Esophagus mucosa (tissue), 1 donor: ENCODE measurements at regions not wholly inside any gene's neighbourhood (a gene's known extent, or its start where the extent isn't known, plus 50 kb on each side); places are given as distances from the start of the nearest gene placed in this dataset.

Source experiments
- ATAC-seq: fragments of 200-7000 bp; cut with Tn5 transposase; one replicate; pipeline ENCODE4 v1.9.1; 2020
- donor health status: DM: yes; HTN: yes; CAD: no.

DNA sequence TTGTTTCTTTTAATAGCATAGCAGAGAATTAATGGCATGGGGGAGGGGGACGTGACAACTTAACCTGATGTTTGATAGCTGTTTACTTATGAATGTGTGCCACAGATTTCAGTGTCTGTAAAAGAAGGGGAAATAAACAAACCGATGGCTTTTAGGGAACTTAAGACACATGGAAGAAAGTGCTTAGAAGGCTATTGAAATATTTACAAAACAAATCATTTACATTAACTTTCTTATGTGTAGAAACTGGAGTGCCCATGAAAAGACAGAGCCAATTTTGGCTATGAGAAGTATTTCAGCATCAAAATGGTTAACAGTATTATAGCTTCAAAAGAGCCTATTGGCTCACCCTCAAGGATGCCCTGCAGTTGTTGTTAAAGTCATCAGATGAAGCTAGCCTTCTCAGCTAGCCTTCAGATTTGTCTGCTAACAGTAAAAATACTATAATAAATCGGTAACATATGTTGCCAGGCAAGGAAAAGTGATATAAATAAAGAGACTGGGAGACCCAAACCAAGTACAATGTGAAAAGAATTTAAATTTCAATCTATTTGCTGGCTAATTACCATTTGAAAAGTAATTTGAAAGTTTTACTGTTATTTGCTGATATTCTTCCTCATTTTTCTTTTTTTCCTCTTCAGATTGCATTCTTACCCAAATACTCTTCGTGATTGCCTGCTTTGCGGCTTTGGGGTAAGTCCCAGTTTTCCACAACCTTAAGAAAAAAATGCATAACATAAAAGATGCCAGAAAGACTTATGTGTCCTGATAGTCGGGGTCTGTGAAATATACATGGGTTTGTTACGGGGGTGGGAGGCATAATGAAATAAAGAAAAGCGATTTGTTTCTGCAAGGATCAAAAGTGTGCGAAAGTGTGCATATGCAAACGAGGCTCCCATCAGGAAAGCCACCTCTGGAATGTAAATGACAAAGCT is 256.4 kb downstream of the MEIS1 start:
- ATAC-seq: no peak

DNA sequence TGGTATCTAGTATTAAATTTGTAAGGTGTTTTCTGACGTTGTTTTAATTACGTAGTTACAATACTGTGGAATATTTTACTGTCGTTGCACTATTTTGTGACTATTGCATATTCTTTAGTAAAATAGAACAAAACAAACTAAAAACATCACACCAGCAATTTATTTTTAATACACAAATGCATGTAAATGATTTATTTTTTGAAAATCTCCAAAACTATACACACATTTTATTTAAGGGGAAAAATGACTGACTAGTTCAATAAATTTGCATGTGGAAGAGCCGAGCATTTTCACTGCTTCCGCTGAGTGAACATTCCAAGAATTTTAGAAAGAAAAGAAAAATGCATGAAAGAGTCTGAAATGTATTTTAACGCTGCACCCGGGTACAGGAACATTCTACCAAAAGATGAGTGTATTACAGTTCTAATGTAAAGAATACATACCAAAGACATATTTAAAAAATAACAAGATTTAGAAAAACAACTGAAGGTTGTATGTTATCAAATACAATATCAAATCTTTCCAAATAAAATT is 257.7 kb downstream of the MEIS1 start:
- no peak for ATAC-seq

DNA sequence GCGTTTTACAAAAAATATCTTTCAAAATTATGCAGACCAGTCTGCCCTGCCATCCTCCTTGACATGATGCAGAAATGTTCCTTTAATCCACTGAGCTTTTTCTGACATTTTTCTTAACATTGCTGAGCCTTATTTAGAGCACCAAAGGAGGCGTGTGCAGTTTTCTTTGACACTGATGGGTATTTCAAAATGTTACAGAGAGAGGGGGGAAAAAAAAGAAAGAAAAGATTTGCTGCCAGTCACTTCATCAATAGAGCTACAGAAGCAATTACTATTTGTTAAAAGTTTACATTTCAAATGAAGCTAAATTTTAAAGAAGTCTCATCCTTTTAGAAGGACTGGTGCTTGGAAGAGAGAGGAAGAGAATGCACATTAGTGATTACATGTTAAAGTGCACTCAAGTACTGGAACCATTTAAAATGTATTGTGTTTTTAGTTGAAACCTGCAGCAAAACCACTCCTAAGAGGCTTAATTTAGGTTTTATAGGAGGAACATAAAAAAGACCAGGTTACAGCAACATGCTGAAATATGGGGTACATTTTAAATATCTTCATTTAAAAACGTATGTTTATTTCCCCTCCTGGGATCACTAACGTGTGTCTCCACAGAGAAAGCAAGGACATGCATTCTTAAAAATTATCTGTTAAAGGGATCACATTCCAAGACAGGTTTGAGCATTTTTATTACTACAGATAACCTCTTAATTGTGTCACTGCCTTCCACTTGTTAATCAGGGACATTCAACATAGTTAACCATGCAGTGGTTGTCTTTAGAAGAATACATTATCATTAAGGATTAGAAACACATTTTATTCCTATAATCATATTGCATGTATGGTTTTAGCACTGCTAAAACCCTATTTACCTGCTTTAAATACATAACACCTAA is 258.4 kb downstream of the MEIS1 start:
- ATAC-seq: no peak

DNA sequence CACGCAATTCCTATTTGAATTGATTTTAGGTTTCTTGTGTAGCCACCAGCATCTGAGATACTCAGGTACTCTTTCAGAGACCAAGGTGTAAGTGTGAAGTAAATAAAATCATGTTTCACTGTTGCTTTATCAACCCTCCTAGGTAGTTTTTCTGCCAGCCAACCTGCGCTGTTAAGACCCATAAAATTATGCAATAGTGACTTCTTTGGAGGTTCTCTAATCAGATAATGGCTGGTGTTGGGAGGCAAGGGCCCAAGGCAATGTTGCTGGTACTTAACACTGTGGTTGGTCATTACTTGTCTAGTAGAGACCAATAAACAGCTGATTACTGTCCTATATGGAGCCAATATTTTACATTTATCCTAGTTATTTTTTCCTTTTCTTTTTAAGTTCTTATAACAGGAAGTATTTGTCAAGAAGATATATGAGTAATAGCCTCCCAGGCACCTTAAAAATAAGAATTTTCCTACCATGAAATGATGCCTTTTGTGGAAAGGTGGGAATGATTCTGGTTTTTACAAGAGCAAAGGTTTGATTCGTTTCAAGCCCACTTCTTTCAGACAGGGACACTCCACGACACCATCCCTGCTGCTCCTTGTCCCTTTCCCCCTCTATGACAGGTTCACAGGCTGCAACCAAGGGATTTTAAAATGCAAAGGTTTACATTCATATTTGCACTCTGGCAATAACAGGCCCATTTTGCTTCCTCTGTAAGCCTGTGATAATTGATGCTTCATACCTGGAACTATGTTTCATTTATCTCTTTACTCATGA is 259.3 kb downstream of the MEIS1 start:
- no peak for ATAC-seq

DNA sequence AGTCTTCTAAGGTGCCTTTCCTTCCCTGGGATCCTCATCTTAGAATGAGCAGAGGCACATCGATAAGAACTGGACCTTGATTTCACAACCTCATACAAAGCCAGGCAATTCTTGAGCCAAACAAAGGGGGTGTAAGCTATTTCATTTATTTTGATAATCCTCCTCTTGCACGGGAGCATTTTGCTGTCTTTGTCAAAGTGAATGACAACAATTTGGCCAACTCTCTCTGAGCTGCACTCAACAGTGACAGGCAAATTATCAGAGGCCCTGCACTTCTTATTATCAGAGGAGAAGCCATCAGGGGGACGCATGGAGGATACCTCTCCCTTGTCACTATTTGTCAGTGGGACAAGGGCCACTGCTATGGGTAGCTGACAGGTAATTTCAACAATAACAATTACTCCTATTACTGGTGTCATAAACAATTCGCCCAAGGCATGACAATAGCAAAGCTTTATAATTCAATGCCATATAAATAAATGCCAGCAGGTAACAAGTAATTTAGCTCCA is 260.4 kb downstream of the MEIS1 start:
- no peak for ATAC-seq

DNA sequence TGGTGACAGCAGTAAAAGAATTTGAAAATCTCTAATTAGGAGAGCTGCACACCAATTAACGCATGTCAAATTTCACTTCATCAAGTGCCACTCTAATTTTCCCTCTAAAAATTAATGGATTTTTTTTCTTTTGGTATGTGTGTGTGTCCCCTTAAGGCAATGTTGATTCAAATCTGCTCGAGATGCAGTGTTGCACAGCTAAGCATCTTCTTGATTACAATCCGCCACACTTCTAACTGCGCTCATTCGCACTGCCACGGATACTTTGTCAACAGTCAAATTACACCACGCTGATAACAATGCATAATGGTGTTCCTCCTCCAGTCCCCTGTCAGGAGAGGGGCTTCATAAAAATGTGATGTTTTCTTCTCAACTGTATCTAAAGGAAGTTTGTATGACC is 261.4 kb downstream of the MEIS1 start:
- no peak for ATAC-seq

DNA sequence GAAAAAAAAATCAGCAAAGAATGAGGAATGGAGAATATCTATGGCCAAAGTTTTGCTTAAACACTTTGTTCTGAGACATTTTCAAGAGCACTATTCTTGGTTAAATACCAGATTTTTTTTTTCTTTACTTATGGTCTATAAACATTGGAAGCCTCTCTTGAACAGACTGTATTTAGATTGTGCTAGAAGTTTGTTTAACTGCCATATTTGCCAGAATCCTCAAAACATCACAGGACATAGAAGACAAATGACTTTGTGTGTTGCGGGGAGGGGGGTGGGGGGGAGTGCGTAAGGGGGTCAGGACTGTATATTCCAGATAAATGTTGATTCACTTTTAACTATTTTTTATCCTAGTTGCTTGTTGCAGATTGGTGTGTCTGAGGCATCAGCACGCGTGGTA is 262.0 kb downstream of the MEIS1 start:
- no peak for ATAC-seq

DNA sequence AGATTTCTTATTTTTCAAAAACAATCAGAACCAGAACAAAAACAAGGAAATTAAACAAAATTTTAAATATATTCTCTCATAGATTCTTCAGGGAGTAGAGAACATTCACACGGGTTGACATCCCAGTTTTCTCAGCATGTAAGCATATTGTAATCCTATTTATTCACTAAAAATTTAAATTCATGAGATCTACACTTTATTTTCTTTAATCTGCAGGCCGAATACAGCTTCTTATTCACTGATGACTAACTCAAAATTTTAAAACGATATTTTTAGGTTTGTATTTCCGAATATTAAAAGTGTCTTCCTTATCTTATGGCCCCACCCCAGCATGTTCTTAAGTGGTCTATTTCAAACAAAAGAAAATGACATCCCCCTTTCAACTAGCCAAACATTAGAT is 262.4 kb downstream of the MEIS1 start:
- ATAC-seq: no peak

DNA sequence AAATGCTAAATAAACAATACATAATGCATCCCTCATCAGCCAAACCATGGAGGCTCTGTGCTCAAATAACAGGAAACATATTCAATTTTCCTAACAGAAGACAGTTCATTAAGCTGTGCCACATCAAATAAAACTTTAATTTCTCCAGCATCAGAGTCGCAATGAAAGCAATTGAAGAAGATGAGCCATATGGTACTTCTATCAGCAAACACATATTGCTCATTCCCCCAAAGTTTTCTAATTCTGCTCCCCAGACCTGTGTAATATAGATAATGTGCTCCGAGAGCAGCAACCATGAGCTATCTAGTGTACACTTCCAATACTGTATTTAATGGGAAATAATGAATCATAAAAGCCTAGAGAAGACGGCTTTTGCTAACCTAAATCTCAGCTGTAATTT is 263.2 kb downstream of the MEIS1 start:
- no peak for ATAC-seq

DNA sequence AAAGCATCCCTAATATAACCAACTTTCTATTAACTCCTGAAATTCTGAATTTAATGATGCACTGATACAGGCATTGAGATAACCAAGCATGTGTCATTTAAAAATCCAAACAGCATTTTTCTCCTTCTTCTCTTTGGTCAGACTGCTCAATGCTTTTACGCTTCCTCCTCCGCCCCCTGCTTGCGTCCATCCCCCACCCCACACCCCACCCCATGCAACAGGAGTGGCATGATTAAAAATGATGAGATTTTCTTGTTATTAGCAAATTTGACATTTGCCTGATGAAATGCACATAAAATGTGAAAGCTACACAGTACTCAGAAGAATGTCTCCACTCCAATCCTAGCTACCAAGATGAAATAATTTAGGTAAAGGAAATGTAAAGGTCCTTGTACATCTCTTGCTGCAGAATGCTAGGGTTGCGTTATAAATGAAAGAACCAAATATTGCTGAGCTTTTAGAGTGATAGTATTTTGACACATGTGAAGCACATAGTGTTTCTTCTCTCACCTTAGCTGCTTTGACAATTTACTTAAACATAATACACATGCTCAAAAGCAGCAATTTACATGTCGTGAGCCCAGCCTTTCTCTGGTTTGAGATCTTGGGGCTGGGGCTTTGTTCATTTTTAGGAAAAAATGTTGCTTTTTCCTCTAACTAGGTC is 263.8 kb downstream of the MEIS1 start:
- ATAC-seq: no peak

DNA sequence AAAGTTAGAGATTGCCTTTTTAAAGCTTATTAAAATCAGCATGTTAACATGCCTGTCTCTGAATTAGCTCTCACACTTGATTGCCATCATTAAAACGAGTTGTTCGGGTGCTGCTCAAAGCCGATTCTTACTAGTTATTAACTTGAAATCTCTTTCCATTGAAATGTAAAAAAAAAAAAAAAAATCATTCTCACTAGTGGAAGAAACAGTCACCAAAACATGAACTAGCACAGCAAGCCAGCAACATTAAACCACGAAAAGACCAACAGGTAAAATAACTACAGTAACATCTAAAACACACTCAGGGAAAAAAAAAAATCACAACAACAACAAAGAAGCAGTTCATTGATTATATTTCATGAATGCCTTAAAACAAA is 264.5 kb downstream of the MEIS1 start:
- ATAC-seq: no peak

DNA sequence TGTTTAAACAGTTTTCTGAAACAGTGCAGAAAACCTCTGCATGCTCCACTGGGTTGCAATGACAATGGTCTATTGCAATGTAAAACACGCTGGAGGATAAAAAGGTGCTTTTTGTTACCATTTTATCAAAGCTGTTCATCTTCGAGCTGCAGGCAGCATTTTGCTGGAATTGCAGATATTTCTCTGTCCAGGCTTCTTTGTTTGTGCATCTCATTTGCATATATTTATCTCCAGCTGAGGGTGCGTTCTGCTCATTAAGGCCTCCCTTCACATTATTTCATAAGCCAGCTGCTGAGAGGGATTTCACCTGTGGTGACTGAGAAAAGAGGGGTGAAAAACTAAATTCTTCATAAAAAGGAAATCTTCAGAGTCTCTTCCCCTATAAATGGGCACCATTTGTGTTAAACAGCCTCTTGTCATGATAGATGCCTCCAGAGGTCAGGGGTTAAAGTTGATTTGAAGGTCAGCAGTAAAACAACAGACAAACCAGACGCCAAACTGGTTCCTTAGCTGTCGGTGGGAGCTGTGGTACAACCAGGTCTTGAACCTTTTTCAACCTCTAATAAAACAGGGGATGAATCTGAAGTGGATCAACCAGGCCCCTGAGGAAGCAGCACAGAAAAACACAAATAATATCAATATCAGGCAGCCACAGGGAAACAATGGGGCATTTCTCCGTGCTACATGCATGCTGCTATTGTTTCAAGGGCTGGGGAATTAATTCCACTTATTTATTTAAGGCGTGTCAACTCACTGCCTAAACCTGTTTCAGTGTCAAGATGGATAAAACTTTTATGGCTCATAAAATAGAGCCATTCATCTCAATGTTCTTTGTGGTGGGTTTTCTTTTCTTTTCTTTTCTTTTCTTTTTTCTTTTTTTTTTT is 265.1 kb downstream of the MEIS1 start:
- ATAC-seq: peak; percentile 78

DNA sequence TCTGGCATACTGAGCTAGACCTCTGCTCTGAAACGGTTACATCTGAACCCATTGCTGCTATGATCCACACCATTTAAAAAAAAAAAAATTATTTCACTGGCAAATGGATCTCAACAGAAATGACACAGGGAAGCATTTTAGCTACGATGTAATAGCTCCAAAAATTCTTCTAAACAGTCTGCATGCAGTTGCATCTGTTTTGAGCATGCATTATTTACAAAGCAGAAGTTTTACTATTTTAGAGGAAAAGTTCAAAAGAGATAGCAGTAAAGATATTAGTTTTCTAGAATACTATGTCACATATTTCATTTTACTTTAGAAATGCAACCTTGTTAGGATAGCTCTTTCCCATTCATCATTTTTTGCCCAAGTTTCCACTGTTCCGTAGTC is 265.7 kb downstream of the MEIS1 start:
- no peak for ATAC-seq

DNA sequence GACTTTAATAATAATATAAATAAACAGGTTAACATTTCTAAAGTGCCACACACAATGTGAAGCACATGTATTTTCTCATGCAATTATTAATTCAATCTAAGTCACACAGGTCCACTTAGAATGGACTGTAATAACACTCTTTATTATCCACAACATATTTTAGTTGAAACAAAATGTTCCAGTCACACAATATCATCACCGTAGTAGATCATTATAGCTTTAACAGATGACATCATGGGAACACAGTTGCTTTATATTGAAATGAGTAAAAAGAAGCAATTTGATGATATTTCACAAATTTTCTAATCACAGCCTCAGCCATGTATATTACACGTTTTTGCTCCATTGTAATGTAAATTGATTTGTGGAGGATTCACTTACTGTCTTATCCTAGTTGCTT is 266.3 kb downstream of the MEIS1 start:
- no peak for ATAC-seq

DNA sequence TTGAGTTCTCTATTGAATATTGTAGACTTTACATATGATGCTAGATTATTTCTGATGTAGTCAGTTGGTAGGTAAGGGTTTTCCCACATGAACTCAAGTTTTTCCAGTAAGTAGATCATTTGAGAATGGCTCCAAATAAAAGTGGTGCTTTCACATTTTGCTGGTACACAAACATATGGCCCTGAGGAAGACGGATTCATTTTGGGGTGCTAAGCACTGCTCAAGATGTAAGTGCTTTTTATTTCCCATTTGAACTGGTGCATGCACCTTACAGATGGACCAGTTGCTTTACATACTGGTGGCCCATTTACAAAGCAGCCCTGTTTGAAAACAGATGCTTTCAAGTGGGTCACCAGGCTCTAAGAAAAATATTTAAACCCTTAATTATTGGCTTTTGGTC is 266.7 kb downstream of the MEIS1 start:
- ATAC-seq: no peak

DNA sequence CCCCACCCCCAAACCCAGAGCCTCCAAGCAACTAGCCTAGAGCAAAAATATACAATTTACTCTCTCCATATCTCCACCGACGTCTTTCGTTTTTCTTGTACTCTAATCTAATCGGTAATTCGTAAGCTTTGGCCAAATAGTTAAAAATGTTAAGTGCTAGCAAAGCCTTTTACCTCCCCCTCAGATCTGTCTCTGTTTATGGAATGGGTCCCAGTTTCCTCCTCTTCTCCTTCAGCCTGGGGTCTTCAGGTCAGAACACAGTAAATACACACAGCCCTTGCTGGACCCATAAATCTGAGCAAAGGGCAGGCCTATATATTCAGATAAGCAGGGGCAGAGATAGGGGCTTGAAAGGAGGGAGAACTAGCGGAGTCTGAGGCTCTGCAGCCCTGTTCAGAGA is 267.4 kb downstream of the MEIS1 start:
- no peak for ATAC-seq

DNA sequence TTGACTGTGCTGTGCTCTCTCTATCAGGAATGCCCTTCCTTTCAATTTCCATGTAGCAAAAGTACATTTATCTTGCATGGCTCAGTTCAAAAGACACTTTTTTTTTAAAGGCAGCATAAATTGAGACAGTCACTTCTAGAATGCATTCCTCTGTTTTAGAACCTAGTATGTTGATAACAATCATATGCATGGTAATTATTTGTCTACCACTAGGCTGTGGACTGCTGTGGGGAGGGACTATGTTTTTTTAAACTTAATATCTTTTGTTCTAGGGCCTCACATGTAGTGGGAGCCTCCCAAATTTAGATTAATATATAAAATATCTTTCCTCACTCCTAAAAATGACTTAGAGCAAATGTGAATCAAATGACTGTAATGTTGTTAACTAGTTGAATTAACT is 269.9 kb downstream of the MEIS1 start:
- ATAC-seq: no peak

DNA sequence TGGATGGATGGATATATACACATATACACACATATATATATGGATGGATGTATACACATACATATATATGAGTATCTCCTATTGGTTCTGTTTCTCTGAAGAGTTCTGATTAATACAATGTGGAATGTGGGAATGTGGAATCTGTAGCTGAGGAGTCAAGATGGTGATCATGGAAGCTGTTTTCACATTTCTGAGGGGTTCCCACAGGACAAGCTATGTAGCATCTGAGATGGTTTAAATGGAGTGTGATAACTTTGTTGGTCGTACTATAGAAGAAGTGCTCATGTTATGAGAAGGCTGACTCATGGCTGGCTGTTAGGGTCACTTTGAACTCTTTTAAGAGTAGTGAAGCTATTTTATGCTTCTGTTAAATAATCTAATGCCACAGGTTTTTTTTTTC is 279.7 kb downstream of the MEIS1 start:
- ATAC-seq: no peak

DNA sequence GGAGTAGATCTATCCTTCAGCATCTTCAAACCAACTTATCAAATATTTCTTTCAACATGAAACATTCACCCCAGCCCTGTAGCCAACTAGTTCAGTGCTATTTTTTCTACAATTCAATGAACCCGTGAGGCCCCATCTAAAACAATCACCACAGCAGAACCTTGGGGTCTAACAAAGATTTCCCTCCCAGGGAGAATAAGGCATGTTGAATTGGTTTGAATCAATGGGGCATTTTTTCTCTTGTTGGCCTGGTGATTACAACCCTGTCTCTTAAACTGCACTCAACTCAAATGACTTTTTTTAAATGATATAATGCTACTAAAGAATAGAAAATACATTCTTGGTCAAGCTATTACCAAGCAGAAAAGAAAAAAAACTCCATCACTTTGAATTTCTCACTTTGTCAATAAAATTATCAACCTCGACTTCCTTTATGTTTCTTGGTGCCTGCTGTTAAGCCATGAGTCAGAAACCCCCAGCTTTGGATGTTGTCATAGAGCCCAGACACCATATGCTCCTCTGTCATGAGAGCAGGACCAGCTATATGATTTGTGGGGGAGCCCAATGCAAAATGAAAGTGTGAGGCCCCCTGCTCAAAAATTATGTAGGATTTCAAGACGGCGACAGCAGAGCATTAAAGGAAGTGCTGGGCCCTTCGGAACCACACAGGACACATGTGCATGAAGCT is 282.4 kb downstream of the MEIS1 start:
- ATAC-seq: no peak

DNA sequence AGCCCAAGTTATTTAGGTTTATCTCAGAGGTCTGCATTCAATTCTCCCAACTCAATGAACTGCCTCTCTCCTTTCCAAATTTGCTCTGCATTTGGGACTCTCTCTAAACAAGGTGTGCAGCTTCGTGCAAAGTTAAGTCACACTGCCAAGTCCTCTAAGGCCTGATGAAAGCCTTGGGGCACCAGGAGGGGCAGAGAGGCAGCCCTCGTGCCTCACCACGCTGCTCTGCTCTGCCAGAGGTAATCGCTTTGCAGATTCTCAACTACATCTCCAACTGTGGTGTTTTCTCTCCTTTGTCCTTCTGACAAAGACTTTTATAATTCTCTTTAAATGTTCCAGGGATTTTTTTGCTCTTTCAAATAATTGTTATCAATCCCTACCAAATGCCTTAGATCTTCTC is 283.0 kb downstream of the MEIS1 start:
- no peak for ATAC-seq
